Endothelial cell (in vitro differentiated cells): ENCODE measurements at regions not wholly inside any gene's neighbourhood (a gene's known extent, or its start where the extent isn't known, plus 50 kb on each side); places are given as distances from the start of the nearest gene placed in this dataset.

ENCODE experiments used
- DNase-seq: peaks from one replicate; pipeline ENCODE4 v3.0.0; 2021; ENCODE audit warnings: low spot score
- H3K27ac Mint-ChIP-seq: one replicate; pipeline ENCODE4 v1.8.0; 2021; ENCODE audit warnings: mixed read lengths, inconsistent platforms; ENCODE audit not compliant: unreplicated experiment
- H3K27me3 Mint-ChIP-seq: one replicate; pipeline ENCODE4 v1.8.0; 2021; ENCODE audit warnings: mild to moderate bottlenecking, moderate library complexity, mixed read lengths, inconsistent platforms; ENCODE audit not compliant: unreplicated experiment
- H3K36me3 Mint-ChIP-seq: one replicate; pipeline ENCODE4 v1.8.0; 2021; ENCODE audit warnings: mild to moderate bottlenecking, low read depth, mixed read lengths, inconsistent platforms; ENCODE audit not compliant: unreplicated experiment
- H3K4me1 Mint-ChIP-seq: one replicate; pipeline ENCODE4 v1.8.0; 2021; ENCODE audit warnings: mild to moderate bottlenecking, mixed read lengths, inconsistent platforms; ENCODE audit not compliant: unreplicated experiment
- H3K4me3 Mint-ChIP-seq: one replicate; pipeline ENCODE4 v1.8.0; 2021; ENCODE audit warnings: mild to moderate bottlenecking, mixed read lengths, inconsistent platforms; ENCODE audit not compliant: unreplicated experiment
- H3K9me3 Mint-ChIP-seq: one replicate; pipeline ENCODE4 v1.8.0; 2021; ENCODE audit warnings: mixed read lengths, inconsistent platforms; ENCODE audit not compliant: unreplicated experiment
- CTCF ChIP-seq: fragments of 200-600 bp; sonication (generic); IDR thresholded peaks from one replicate; pipeline ENCODE4 v1.5.0; 2021; ENCODE audit warnings: antibody characterized with exemption; ENCODE audit not compliant: unreplicated experiment

- H3K9me3 Mint-ChIP-seq: no peaks in the 10 kb centered on the region
- peaks cover 25% of the 10 kb centered on the region for H3K27me3 Mint-ChIP-seq
- no peaks in the 10 kb centered on the region for H3K36me3 Mint-ChIP-seq
- H3K4me1 Mint-ChIP-seq: peaks cover 10% of the 10 kb centered on the region
- H3K27ac Mint-ChIP-seq: no peak overlapping the region
- no peak for DNase-seq
- H3K4me3 Mint-ChIP-seq: no peak overlapping the region
- no peak for TF ChIP-seq CTCF
Measured at GRCh38 chr17:79427621-79428539, 183.0 kb downstream of the RBFOX3 start.

GRCh38 chr17:79425686-79426085, 185.2 kb downstream of the RBFOX3 start:
- DNase-seq: no peak
- no peak for TF ChIP-seq CTCF
- H3K27ac Mint-ChIP-seq: no peak overlapping the region
- peaks cover 12% of the 10 kb centered on the region for H3K4me1 Mint-ChIP-seq
- no peaks in the 10 kb centered on the region for H3K36me3 Mint-ChIP-seq
- no peak overlapping the region for H3K4me3 Mint-ChIP-seq
- H3K9me3 Mint-ChIP-seq: no peaks in the 10 kb centered on the region
- H3K27me3 Mint-ChIP-seq: peaks cover 26% of the 10 kb centered on the region

- Mint-ChIP-seq H3K9me3 (no peaks in the 10 kb centered on the region), H3K27ac (no peak overlapping the region), H3K27me3 (peaks cover 26% of the 10 kb centered on the region), H3K36me3 (no peaks in the 10 kb centered on the region), H3K4me3 (no peak overlapping the region), H3K4me1 (peaks cover 15% of the 10 kb centered on the region)
- TF ChIP-seq CTCF: no peak
- DNase-seq: no peak
Measured at GRCh38 chr17:79424471-79425185, 186.2 kb downstream of the RBFOX3 start.

- no peaks in the 10 kb centered on the region for H3K9me3 Mint-ChIP-seq
- DNase-seq: no peak
- H3K36me3 Mint-ChIP-seq: no peaks in the 10 kb centered on the region
- H3K4me1 Mint-ChIP-seq: peaks cover 15% of the 10 kb centered on the region
- TF ChIP-seq CTCF: no peak
- peaks cover 23% of the 10 kb centered on the region for H3K27me3 Mint-ChIP-seq
- no peak overlapping the region for H3K27ac Mint-ChIP-seq
- no peak overlapping the region for H3K4me3 Mint-ChIP-seq
Measured at GRCh38 chr17:79423811-79424465, 186.9 kb downstream of the RBFOX3 start.
